Iris pigment epithelial cell (primary cell): ENCODE measurements at regions not wholly inside any gene's neighbourhood (a gene's known extent, or its start where the extent isn't known, plus 50 kb on each side); places are given as distances from the start of the nearest gene placed in this dataset.
"Not testable (repeated sequence)": the region's sequence is repeated elsewhere in the genome, so short reads cannot be mapped to it uniquely, and the experiment has no call there.

Experiments
- DNase-seq: peaks from one replicate; pipeline ENCODE4 v3.0.0-alpha.2; 2011; ENCODE audit warnings: low read depth

- DNase-seq: no peak
Observed at GRCh38 chrX:5305452-5305851, 923.2 kb downstream of the NLGN4X start.

- DNase-seq: no peak
Observed at GRCh38 chrX:5295004-5295403, 933.7 kb downstream of the NLGN4X start.

GRCh38 chrX:5290635-5291034 lies 938.0 kb downstream of the NLGN4X start:
- no peak for DNase-seq

- DNase-seq: not testable (repeated sequence)
Observed at GRCh38 chrX:5289949-5290348, 938.7 kb downstream of the NLGN4X start.

- DNase-seq: no peak
Observed at GRCh38 chrX:5278908-5279307, 949.8 kb downstream of the NLGN4X start.

- no peak for DNase-seq
Observed at GRCh38 chrX:5265324-5265850, 963.3 kb downstream of the NLGN4X start.

- DNase-seq: no peak
Observed at GRCh38 chrX:5250106-5250505, 978.6 kb downstream of the NLGN4X start.

GRCh38 chrX:5242091-5242790 lies 986.4 kb downstream of the NLGN4X start:
- no peak for DNase-seq

GRCh38 chrX:5236749-5237148 lies 991.9 kb downstream of the NLGN4X start:
- no peak for DNase-seq

GRCh38 chrX:5236096-5236495 lies 992.6 kb downstream of the NLGN4X start:
- no peak for DNase-seq

- DNase-seq: no peak
Observed at GRCh38 chrX:5233830-5234229, 994.8 kb downstream of the NLGN4X start.

GRCh38 chrX:5220421-5220820 lies 1008.2 kb downstream of the NLGN4X start:
- no peak for DNase-seq

- no peak for DNase-seq
Observed at GRCh38 chrX:5194806-5195205, 1033.9 kb downstream of the NLGN4X start.

- DNase-seq: no peak
Observed at GRCh38 chrX:5180135-5180741, 1048.4 kb downstream of the NLGN4X start.

- DNase-seq: no peak
Observed at GRCh38 chrX:5176766-5177165, 1051.9 kb downstream of the NLGN4X start.

GRCh38 chrX:5163663-5164062 lies 1065.0 kb downstream of the NLGN4X start:
- DNase-seq: no peak

- DNase-seq: no peak
Observed at GRCh38 chrX:5155301-5155700, 1073.4 kb downstream of the NLGN4X start.

- DNase-seq: no peak
Observed at GRCh38 chrX:5145957-5146356, 1082.7 kb downstream of the NLGN4X start.

GRCh38 chrX:5142644-5143043 lies 1086.0 kb downstream of the NLGN4X start:
- DNase-seq: no peak

- DNase-seq: no peak
Observed at GRCh38 chrX:5122181-5122678, 1106.4 kb downstream of the NLGN4X start.

- DNase-seq: no peak
Observed at GRCh38 chrX:5117816-5118215, 1110.9 kb downstream of the NLGN4X start.

- peak; percentile 0 for DNase-seq
Observed at GRCh38 chrX:5113128-5113527, 1115.5 kb downstream of the NLGN4X start.

GRCh38 chrX:5100004-5100403 lies 1128.7 kb downstream of the NLGN4X start:
- no peak for DNase-seq

GRCh38 chrX:5086388-5086787 lies 1142.3 kb downstream of the NLGN4X start:
- no peak for DNase-seq
